RWPE2 (cell line): ENCODE measurements at regions not wholly inside any gene's neighbourhood (a gene's known extent, or its start where the extent isn't known, plus 50 kb on each side); places are given as distances from the start of the nearest gene placed in this dataset.

ENCODE experiments used
- ATAC-seq: fragments of 200-7000 bp; cut with Tn5 transposase; 3 replicates; pipeline ENCODE4 v1.9.1; 2021; ENCODE audit warnings: low read depth
- DNase-seq: peaks from one replicate; pipeline ENCODE4 v3.0.0-alpha.2; 2020; ENCODE audit warnings: low spot score
- H3K27ac ChIP-seq: fragments of 450-650 bp; 2 replicates; pipeline ENCODE4 v1.5.1; 2017; ENCODE audit warnings: mild to moderate bottlenecking; ENCODE audit not compliant: poor library complexity, severe bottlenecking
- H3K27me3 ChIP-seq: fragments of 250-450 bp; sonication (Bioruptor Pico); 2 replicates; pipeline ENCODE4 v1.5.1; 2021; ENCODE audit warnings: mild to moderate bottlenecking, moderate library complexity; ENCODE audit not compliant: insufficient read depth, poor library complexity, severe bottlenecking
- H3K36me3 ChIP-seq: fragments of 250-450 bp; sonication (Bioruptor Pico); 2 replicates; pipeline ENCODE4 v1.5.1; 2020; ENCODE audit warnings: low read depth, mild to moderate bottlenecking, moderate library complexity
- H3K4me1 ChIP-seq: fragments of 250-450 bp; sonication (Bioruptor Pico); 2 replicates; pipeline ENCODE4 v1.5.1; 2021; ENCODE audit warnings: mild to moderate bottlenecking, moderate library complexity; ENCODE audit not compliant: insufficient read depth, poor library complexity, severe bottlenecking
- H3K4me3 ChIP-seq: fragments of 250-450 bp; sonication (Bioruptor Pico); 2 replicates; pipeline ENCODE4 v1.5.1; 2021; ENCODE audit warnings: mild to moderate bottlenecking, moderate library complexity; ENCODE audit not compliant: severe bottlenecking
- H3K9me3 ChIP-seq: fragments of 250-450 bp; sonication (Bioruptor Pico); 2 replicates; pipeline ENCODE4 v1.5.1; 2021; ENCODE audit warnings: mild to moderate bottlenecking, moderate library complexity; ENCODE audit not compliant: severe bottlenecking
- TF ChIP-seq, protein P1 (sequence below): fragments of 450-650 bp; IDR thresholded peaks from one replicate; pipeline ENCODE4 v1.5.1; 2017; ENCODE audit warnings: mild to moderate bottlenecking, moderate library complexity; ENCODE audit not compliant: poor library complexity, severe bottlenecking

DNA sequence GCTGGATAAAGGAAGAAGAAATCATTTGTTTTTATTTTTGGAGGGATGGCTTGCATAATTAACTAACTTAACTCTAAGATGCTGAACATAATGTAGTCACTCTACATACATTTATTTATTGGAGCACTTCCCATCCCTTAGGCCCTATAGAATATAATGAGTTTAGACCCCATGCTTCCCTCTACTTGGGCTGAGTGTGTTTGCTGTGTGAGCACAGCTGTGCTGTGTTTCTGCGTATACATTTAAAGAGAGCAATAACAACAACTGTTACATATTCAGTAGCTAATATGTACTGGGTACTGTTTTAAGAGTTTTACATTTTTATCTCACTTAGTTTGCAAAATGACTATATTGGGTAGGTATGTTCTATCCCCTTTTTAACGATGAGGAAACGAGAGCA lies 736.6 kb upstream of the NRSN1 start:
- H3K36me3 ChIP-seq = no peaks in the 10 kb centered on the region
- no peaks in the 10 kb centered on the region for H3K4me1 ChIP-seq
- ATAC-seq (no peak), DNase-seq (no peak)
- H3K27me3 ChIP-seq = no peaks in the 10 kb centered on the region
- TF ChIP-seq, protein P1, sequence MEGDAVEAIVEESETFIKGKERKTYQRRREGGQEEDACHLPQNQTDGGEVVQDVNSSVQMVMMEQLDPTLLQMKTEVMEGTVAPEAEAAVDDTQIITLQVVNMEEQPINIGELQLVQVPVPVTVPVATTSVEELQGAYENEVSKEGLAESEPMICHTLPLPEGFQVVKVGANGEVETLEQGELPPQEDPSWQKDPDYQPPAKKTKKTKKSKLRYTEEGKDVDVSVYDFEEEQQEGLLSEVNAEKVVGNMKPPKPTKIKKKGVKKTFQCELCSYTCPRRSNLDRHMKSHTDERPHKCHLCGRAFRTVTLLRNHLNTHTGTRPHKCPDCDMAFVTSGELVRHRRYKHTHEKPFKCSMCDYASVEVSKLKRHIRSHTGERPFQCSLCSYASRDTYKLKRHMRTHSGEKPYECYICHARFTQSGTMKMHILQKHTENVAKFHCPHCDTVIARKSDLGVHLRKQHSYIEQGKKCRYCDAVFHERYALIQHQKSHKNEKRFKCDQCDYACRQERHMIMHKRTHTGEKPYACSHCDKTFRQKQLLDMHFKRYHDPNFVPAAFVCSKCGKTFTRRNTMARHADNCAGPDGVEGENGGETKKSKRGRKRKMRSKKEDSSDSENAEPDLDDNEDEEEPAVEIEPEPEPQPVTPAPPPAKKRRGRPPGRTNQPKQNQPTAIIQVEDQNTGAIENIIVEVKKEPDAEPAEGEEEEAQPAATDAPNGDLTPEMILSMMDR = no peak
- H3K4me3 ChIP-seq = no peak overlapping the region
- H3K9me3 ChIP-seq = no peaks in the 10 kb centered on the region
- H3K27ac ChIP-seq = no peak overlapping the region

DNA sequence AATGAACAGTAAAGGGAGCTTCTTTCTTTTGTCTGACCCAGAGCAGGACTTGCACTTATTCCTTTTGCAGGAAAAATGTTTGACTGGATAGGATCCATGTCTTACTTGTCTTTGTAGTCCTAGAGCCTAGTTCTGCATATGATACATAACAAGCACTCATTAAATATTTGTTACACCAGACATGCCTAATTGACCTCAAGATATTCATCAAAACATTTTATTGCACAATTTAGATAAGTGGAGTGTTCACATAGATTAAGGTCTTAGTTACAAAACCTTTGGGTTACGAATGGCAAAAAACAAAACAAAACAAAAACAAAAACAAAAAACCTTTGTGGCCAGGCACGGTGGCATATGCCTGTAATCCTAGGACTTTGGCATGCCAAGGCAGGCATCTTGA lies 735.8 kb upstream of the NRSN1 start:
- TF ChIP-seq, protein P1 = no peak
- Histone ChIP-seq H3K4me1 (no peaks in the 10 kb centered on the region), H3K27me3 (no peaks in the 10 kb centered on the region), H3K9me3 (no peaks in the 10 kb centered on the region), H3K4me3 (no peak overlapping the region), H3K27ac (no peak overlapping the region), H3K36me3 (no peaks in the 10 kb centered on the region)
- no peak for ATAC-seq
- no peak for DNase-seq

DNA sequence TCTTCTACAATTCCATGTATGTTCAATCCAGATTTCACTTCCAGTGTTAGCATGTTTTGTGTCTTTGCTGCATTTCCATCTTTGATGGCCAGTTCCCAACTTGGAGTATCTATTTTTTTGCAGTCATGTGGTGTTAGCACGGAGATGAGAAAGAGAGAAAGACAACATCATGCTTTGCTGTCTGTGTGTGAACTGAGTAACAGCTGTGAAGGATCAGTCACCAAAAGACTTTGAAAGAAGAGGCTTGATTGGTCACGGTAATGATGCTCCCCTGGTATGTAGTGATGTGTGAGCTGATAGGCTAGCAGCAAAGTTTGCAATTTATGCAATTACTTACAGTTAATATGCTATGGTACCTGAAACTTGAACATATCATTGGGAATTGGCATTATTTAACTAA lies 731.3 kb upstream of the NRSN1 start:
- H3K27ac ChIP-seq = no peak overlapping the region
- ATAC-seq (no peak), DNase-seq (no peak)
- TF ChIP-seq, protein P1 = no peak
- H3K9me3 ChIP-seq = no peaks in the 10 kb centered on the region
- no peaks in the 10 kb centered on the region for H3K36me3 ChIP-seq
- no peaks in the 10 kb centered on the region for H3K4me1 ChIP-seq
- H3K4me3 ChIP-seq = no peak overlapping the region
- H3K27me3 ChIP-seq = no peaks in the 10 kb centered on the region

DNA sequence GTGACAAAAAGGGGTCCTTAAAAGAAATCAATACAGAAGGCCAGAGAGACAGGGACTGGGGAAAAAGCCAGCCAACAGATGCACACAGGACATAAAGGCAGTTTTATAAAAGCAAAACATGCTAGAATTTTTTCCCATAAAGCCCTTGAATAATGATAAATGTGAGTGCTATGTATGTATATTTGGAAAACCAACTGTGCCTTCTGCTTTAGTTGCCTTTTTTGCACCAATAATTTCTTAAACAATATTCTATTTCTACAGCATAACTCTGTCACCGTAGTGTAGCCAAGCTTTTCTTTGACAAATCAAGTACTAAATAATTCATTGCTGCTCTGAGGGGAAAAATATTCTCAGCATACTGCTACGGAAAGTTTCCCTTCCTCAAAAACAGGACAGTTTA lies 730.6 kb upstream of the NRSN1 start:
- DNase-seq = no peak
- Histone ChIP-seq H3K36me3 (no peaks in the 10 kb centered on the region), H3K4me1 (no peaks in the 10 kb centered on the region), H3K9me3 (no peaks in the 10 kb centered on the region), H3K27me3 (no peaks in the 10 kb centered on the region), H3K4me3 (no peak overlapping the region), H3K27ac (no peak overlapping the region)
- TF ChIP-seq, protein P1 = no peak
- no peak for ATAC-seq

DNA sequence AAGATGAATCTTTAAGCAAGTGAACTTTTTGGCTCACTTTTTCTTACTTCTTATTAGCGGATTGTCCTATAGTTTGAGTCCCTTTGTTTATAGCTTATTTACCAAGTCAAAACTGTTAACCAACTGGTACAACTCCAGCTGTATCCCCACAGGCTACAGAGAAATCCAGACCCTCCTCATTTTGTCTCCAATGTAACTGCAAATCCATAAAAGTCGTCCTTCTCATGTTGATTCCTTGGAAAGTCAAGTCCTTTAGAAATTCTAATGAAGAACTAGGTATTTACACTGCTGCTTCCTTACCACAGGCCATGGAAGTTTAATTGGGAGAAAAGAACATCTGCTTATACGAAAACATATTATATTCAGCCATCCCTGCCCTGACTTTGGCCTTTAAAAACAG lies 729.1 kb upstream of the NRSN1 start:
- Histone ChIP-seq H3K27me3 (no peaks in the 10 kb centered on the region), H3K4me1 (no peaks in the 10 kb centered on the region), H3K9me3 (no peaks in the 10 kb centered on the region), H3K4me3 (no peak overlapping the region), H3K36me3 (no peaks in the 10 kb centered on the region), H3K27ac (no peak overlapping the region)
- ATAC-seq (no peak), DNase-seq (no peak)
- TF ChIP-seq, protein P1 = no peak
